NOMO-1 treated with dmso at 0.1 percent for 144 hours (cell line): ENCODE measurements at regions not wholly inside any gene's neighbourhood (a gene's known extent, or its start where the extent isn't known, plus 50 kb on each side); places are given as distances from the start of the nearest gene placed in this dataset.
A peak's percentile ranks its signal among the peaks of the same experiment; 100 is the strongest.
"Not testable (repeated sequence)": the region's sequence is repeated elsewhere in the genome, so short reads cannot be mapped to it uniquely, and the experiment has no call there.

ENCODE experiments used
- DNase-seq: peaks from one replicate; lab custom pipeline; 2025; ENCODE audit not compliant: unreplicated experiment; lab: John Stamatoyannopoulos, UW

- no peak for DNase-seq
Measured at GRCh38 chr16:52976539-52977167, 76.0 kb downstream of the CHD9NB start.

- no peak for DNase-seq
Measured at GRCh38 chr16:52967744-52968143, 85.0 kb downstream of the CHD9NB start.

GRCh38 chr16:52964290-52964689 lies 88.4 kb downstream of the CHD9NB start:
- no peak for DNase-seq

GRCh38 chr16:52963855-52964242 lies 88.8 kb downstream of the CHD9NB start:
- no peak for DNase-seq

- no peak for DNase-seq
Measured at GRCh38 chr16:52963212-52963854, 89.4 kb downstream of the CHD9NB start.

- DNase-seq: no peak
Measured at GRCh38 chr16:52958951-52959350, 93.7 kb downstream of the CHD9NB start.

- no peak for DNase-seq
Measured at GRCh38 chr16:52957199-52957598, 95.5 kb downstream of the CHD9NB start.

GRCh38 chr16:52956044-52956443 lies 96.7 kb downstream of the CHD9NB start:
- DNase-seq: no peak

- no peak for DNase-seq
Measured at GRCh38 chr16:52953215-52953614, 99.5 kb downstream of the CHD9NB start.

- DNase-seq: no peak
Measured at GRCh38 chr16:52948946-52949345, 103.8 kb downstream of the CHD9NB start.

- DNase-seq: no peak
Measured at GRCh38 chr16:52932321-52932720, 120.4 kb downstream of the CHD9NB start.

GRCh38 chr16:52929478-52930400 lies 123.0 kb downstream of the CHD9NB start:
- DNase-seq: no peak

- DNase-seq: no peak
Measured at GRCh38 chr16:52928955-52929354, 123.7 kb downstream of the CHD9NB start.

GRCh38 chr16:52925143-52925542 lies 127.6 kb downstream of the CHD9NB start:
- DNase-seq: no peak

- no peak for DNase-seq
Measured at GRCh38 chr16:52924162-52924561, 128.5 kb downstream of the CHD9NB start.

GRCh38 chr16:52921104-52921503 lies 131.6 kb downstream of the CHD9NB start:
- no peak for DNase-seq

- DNase-seq: no peak
Measured at GRCh38 chr16:52920331-52920730, 132.4 kb downstream of the CHD9NB start.

- no peak for DNase-seq
Measured at GRCh38 chr16:52914428-52914827, 138.3 kb downstream of the CHD9NB start.

- peak; percentile 2 for DNase-seq
Measured at GRCh38 chr16:52912565-52913173, 140.0 kb downstream of the CHD9NB start.

- not testable (repeated sequence) for DNase-seq
Measured at GRCh38 chr16:52908057-52908456, 144.6 kb downstream of the CHD9NB start.

GRCh38 chr16:52906281-52906680 lies 146.4 kb downstream of the CHD9NB start:
- no peak for DNase-seq
